ENCODE measurements at regions not wholly inside any gene's neighbourhood (a gene's known extent, or its start where the extent isn't known, plus 50 kb on each side); places are given as distances from the start of the nearest gene placed in this dataset.

DNA sequence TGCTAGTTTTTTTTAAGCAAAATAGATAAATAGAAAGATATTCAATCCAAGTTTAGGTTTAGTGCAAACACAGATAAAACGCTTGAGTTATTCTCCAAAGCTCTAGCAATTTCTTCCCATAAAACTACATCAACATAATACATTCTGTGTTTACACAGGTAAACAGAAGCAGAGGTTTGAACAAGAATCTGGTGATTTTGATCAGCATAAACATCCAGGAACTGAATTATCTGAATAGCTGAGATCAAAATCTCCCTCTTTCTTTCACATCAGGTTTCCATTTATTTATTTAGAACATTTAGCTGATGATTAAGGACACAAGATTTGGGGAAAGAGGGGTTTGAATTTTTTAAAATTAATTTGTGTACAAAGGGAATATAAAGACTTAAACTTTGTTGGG lies 1564.6 kb downstream of the MRPL39 start:
- Histone ChIP-seq H3K9ac (ENCODE audit: low read length) (no peak overlapping the region), H3K27me3 (ENCODE audit: control insufficient read depth, insufficient read depth, low read length) (no peaks in the 10 kb centered on the region), H3K4me1 (ENCODE audit: control insufficient read depth, insufficient read depth, low read length) (no peaks in the 10 kb centered on the region), H3K9me3 (ENCODE audit: control insufficient read depth, insufficient read depth, low read depth, low read length) (no peaks in the 10 kb centered on the region), H3K27ac (ENCODE audit: low read depth, low read length) (no peak overlapping the region), H3K4me3 (ENCODE audit: low read depth, low read length) (no peak overlapping the region), H3K36me3 (ENCODE audit: control insufficient read depth, insufficient read depth, low read length) (no peaks in the 10 kb centered on the region)

DNA sequence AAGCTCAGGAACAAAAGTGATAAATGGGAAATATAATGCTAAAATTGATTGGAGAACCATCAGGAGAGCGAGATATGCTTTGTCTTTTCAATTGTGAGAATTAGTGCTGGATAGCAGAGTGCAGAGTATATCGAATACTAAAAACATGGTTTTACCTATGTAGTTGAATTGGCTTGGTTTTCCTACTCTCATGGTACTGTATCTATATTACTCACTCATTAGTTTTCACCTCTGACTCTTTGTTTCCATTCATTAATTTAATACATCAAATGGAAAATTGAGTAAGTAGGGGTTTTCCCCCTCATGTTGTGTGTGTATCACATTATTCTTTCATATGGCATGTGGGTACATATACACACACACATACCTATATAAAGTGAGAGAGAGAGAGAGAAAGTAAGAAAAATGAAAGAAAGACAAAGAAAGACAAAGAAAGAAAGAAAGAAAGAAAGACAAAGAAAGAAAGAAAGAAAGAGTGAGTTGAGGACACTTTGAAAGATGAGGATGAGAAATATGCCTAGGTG lies 1574.5 kb downstream of the MRPL39 start:
- Histone ChIP-seq H3K9me3 (ENCODE audit: control insufficient read depth, insufficient read depth, low read depth, low read length) (peaks cover 10% of the 10 kb centered on the region; the same call in 1 of the 2 replicates), H3K36me3 (ENCODE audit: control insufficient read depth, insufficient read depth, low read length) (no peaks in the 10 kb centered on the region), H3K27ac (ENCODE audit: low read depth, low read length) (no peak overlapping the region), H3K4me3 (ENCODE audit: low read depth, low read length) (no peak overlapping the region), H3K4me1 (ENCODE audit: control insufficient read depth, insufficient read depth, low read length) (no peaks in the 10 kb centered on the region), H3K27me3 (ENCODE audit: control insufficient read depth, insufficient read depth, low read length) (no peaks in the 10 kb centered on the region), H3K9ac (ENCODE audit: low read length) (no peak overlapping the region)

DNA sequence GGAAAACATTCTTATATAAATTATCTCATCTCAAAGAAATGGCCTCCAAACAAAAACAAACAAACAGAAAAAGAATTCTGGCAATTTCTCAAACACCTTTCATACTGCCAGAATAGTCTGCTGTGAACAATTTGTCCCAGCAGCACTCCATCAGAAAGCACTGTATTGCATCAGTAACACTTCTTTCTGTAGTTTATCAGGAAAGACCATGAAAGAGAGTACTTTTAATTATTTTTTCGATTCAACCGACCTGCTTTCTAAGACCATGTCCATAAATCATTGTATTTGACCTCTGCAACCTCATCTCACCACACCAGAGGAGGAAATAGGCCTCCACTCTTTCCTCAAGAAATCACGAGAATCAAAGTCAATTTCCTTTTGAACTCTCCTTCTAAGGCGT lies 1579.9 kb downstream of the MRPL39 start:
- no peaks in the 10 kb centered on the region for H3K36me3 ChIP-seq (ENCODE audit: control insufficient read depth, insufficient read depth, low read length)
- no peaks in the 10 kb centered on the region for H3K4me1 ChIP-seq (ENCODE audit: control insufficient read depth, insufficient read depth, low read length)
- H3K4me3 ChIP-seq (ENCODE audit: low read depth, low read length): no peak overlapping the region
- no peak overlapping the region for H3K27ac ChIP-seq (ENCODE audit: low read depth, low read length)
- no peaks in the 10 kb centered on the region for H3K27me3 ChIP-seq (ENCODE audit: control insufficient read depth, insufficient read depth, low read length)
- 0 out of 2 replicates have a peak, but pooled peaks cover 2% of the 10 kb centered on the region for H3K9me3 ChIP-seq (ENCODE audit: control insufficient read depth, insufficient read depth, low read depth, low read length)
- H3K9ac ChIP-seq (ENCODE audit: low read length): no peak overlapping the region

DNA sequence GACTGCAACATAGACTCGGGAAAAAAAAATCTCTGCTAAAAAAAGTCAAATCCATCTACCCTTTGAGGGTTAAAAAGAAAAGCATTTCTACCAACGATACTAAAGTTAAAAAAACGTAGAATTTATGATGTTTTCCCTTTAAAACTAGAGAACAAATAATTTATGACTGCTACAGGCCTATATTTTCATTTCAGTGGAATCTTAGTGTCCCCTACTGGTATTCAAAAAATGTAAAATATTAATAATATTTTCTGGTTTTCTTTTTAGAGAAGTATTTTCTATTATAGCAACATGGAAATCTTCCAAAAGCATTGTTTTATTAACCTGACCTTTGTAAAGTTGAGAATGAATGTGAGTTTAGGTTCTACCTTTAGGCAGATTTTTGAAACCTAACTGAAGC lies 1582.2 kb downstream of the MRPL39 start:
- no peaks in the 10 kb centered on the region for H3K4me1 ChIP-seq (ENCODE audit: control insufficient read depth, insufficient read depth, low read length)
- H3K4me3 ChIP-seq (ENCODE audit: low read depth, low read length): no peak overlapping the region
- no peak overlapping the region for H3K9ac ChIP-seq (ENCODE audit: low read length)
- no peaks in the 10 kb centered on the region for H3K36me3 ChIP-seq (ENCODE audit: control insufficient read depth, insufficient read depth, low read length)
- H3K27ac ChIP-seq (ENCODE audit: low read depth, low read length): no peak overlapping the region
- peaks cover 20% of the 10 kb centered on the region for H3K9me3 ChIP-seq (ENCODE audit: control insufficient read depth, insufficient read depth, low read depth, low read length)
- no peaks in the 10 kb centered on the region for H3K27me3 ChIP-seq (ENCODE audit: control insufficient read depth, insufficient read depth, low read length)

DNA sequence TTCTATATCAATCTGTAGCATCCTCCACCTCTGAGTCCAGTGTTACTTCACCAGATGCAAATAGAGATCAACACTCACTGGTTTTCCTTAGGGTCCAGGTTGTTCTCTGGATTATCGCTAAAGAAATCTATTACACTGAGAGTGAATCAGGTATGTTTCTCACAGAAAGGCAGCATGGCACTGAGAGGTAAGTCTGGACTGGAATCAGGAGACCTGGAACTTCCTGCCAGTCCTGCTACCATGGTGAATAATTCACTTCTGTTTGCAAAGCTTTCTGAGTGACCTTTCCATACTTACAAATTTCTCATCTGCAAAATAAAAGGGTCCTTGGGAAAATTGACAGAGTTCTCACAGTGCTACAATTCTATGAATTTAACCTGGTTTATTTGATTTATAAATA lies 1583.3 kb downstream of the MRPL39 start:
- no peaks in the 10 kb centered on the region for H3K4me1 ChIP-seq (ENCODE audit: control insufficient read depth, insufficient read depth, low read length)
- peaks cover 28% of the 10 kb centered on the region for H3K9me3 ChIP-seq (ENCODE audit: control insufficient read depth, insufficient read depth, low read depth, low read length)
- no peak overlapping the region for H3K27ac ChIP-seq (ENCODE audit: low read depth, low read length)
- H3K4me3 ChIP-seq (ENCODE audit: low read depth, low read length): no peak overlapping the region
- H3K9ac ChIP-seq (ENCODE audit: low read length): no peak overlapping the region
- no peaks in the 10 kb centered on the region for H3K36me3 ChIP-seq (ENCODE audit: control insufficient read depth, insufficient read depth, low read length)
- H3K27me3 ChIP-seq (ENCODE audit: control insufficient read depth, insufficient read depth, low read length): no peaks in the 10 kb centered on the region

DNA sequence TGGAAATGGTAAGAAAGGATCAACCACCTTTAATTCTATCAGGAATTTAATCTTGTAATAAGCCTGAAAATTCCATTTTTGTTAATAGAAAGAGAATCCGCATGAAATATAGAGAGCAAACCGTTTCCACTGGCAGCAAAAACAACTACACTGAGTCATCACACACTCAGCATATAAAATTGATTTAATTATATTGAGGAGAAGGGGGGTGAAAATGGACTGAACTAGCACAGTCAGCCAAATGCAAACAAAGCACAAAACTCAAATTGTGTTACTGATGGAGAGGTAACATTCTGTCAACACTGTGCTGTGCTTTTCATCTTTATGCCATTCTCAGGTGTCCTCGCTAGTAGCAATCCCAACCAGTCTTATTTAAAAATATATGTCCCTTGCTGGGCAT lies 1583.9 kb downstream of the MRPL39 start:
- H3K36me3 ChIP-seq (ENCODE audit: control insufficient read depth, insufficient read depth, low read length): no peaks in the 10 kb centered on the region
- H3K9me3 ChIP-seq (ENCODE audit: control insufficient read depth, insufficient read depth, low read depth, low read length): peaks cover 30% of the 10 kb centered on the region
- no peak overlapping the region for H3K4me3 ChIP-seq (ENCODE audit: low read depth, low read length)
- no peaks in the 10 kb centered on the region for H3K4me1 ChIP-seq (ENCODE audit: control insufficient read depth, insufficient read depth, low read length)
- H3K27me3 ChIP-seq (ENCODE audit: control insufficient read depth, insufficient read depth, low read length): no peaks in the 10 kb centered on the region
- no peak overlapping the region for H3K9ac ChIP-seq (ENCODE audit: low read length)
- H3K27ac ChIP-seq (ENCODE audit: low read depth, low read length): no peak overlapping the region

DNA sequence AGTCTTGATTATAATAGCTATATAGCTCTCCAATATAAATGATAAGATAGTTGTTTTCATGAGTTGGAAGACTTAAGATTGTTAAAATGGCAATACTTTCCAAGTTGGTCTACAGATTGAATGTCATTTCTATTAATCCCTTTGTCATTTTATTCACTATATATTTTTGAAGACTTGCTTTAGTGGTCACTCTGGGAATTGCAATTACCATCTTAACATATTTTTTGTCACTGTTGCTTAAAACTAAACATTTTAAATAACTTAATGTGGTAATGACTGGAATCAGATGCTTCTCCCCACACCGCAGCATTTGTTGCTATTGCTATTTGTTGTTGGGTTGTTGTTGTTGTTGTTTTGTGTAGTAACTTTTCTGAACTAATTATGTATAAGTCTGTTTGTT lies 1592.9 kb downstream of the MRPL39 start:
- no peaks in the 10 kb centered on the region for H3K27me3 ChIP-seq (ENCODE audit: control insufficient read depth, insufficient read depth, low read length)
- H3K4me1 ChIP-seq (ENCODE audit: control insufficient read depth, insufficient read depth, low read length): no peaks in the 10 kb centered on the region
- H3K9me3 ChIP-seq (ENCODE audit: control insufficient read depth, insufficient read depth, low read depth, low read length): peaks cover 10% of the 10 kb centered on the region; the same call in 1 of the 2 replicates
- H3K9ac ChIP-seq (ENCODE audit: low read length): no peak overlapping the region
- no peak overlapping the region for H3K27ac ChIP-seq (ENCODE audit: low read depth, low read length)
- H3K36me3 ChIP-seq (ENCODE audit: control insufficient read depth, insufficient read depth, low read length): no peaks in the 10 kb centered on the region
- H3K4me3 ChIP-seq (ENCODE audit: low read depth, low read length): no peak overlapping the region

DNA sequence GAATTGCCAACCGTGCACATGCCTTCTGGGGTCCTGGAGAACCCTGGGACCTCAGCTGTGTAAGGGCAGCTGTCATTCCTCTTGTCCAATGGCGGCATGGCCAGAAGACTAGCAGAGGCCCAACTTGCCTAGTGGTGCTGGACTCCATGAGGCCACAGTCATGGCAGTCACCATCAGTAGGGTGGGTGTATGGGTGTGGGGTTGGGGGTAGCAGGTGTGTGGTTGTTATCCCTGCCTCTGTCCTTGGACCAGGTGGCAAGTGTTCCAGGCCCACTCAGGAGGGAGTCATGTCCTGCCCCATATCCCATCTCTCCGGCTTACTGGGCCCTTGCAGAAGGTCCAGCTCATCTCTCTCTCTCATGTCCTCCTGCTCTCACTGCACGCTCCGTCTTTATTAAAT lies 1596.2 kb downstream of the MRPL39 start:
- Histone ChIP-seq H3K36me3 (ENCODE audit: control insufficient read depth, insufficient read depth, low read length) (no peaks in the 10 kb centered on the region), H3K9me3 (ENCODE audit: control insufficient read depth, insufficient read depth, low read depth, low read length) (peaks cover 5% of the 10 kb centered on the region; the same call in 1 of the 2 replicates), H3K27ac (ENCODE audit: low read depth, low read length) (no peak overlapping the region)

DNA sequence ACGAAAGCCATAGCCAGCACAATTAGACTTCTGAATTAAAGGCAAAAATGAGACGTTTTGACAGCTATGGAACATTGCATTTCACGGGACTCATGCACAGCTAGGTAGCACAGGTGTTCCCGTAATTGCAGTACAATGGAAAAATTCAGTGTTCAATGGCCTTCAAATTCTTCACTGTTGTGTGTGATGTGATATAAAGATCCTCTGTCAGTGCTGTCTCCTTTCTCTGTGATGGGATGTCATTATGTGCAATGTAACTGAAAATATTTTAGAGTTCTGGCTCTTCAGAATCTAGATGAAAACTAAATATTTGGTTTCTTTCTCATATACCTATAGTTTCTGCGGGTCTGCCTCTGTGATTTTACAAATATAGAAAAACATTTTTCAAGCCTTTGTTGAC lies 1599.7 kb downstream of the MRPL39 start:
- Histone ChIP-seq H3K9ac (ENCODE audit: low read length) (no peak overlapping the region), H3K4me3 (ENCODE audit: low read depth, low read length) (no peak overlapping the region), H3K27ac (ENCODE audit: low read depth, low read length) (no peak overlapping the region), H3K9me3 (ENCODE audit: control insufficient read depth, insufficient read depth, low read depth, low read length) (peaks cover 5% of the 10 kb centered on the region; the same call in 1 of the 2 replicates), H3K27me3 (ENCODE audit: control insufficient read depth, insufficient read depth, low read length) (no peaks in the 10 kb centered on the region), H3K4me1 (ENCODE audit: control insufficient read depth, insufficient read depth, low read length) (no peaks in the 10 kb centered on the region), H3K36me3 (ENCODE audit: control insufficient read depth, insufficient read depth, low read length) (no peaks in the 10 kb centered on the region)

More for the DNA sequence above, 1596.2 kb downstream of the MRPL39 start:
- no peaks in the 10 kb centered on the region for H3K4me1 ChIP-seq (ENCODE audit: control insufficient read depth, insufficient read depth, low read length)
- H3K27me3 ChIP-seq (ENCODE audit: control insufficient read depth, insufficient read depth, low read length): no peaks in the 10 kb centered on the region
- no peak overlapping the region for H3K4me3 ChIP-seq (ENCODE audit: low read depth, low read length)
- H3K9ac ChIP-seq (ENCODE audit: low read length): no peak overlapping the region

DNA sequence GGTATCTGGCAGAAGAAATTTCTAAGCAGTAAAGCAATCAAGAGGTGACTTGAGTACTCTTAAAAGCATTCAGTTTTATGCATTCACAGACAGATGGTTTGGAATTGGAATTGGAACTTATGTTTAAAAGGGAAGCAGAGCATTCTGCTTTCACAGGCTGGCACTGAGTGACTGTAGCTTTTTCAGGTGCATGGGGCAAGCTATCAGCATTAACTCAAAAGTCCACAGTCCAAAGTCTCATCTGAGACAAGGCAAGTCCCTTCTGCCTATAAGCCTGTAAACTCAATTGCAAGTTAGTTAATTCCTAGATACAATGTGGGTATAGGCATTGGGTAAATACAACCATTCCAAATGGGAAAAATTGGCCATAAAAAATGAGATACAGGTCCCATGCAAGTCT lies 1620.3 kb downstream of the MRPL39 start:
- Histone ChIP-seq H3K9ac (ENCODE audit: low read length) (no peak overlapping the region), H3K36me3 (ENCODE audit: control insufficient read depth, insufficient read depth, low read length) (no peaks in the 10 kb centered on the region), H3K27me3 (ENCODE audit: control insufficient read depth, insufficient read depth, low read length) (no peaks in the 10 kb centered on the region), H3K4me3 (ENCODE audit: low read depth, low read length) (no peak overlapping the region), H3K27ac (ENCODE audit: low read depth, low read length) (no peak overlapping the region), H3K4me1 (ENCODE audit: control insufficient read depth, insufficient read depth, low read length) (no peaks in the 10 kb centered on the region), H3K9me3 (ENCODE audit: control insufficient read depth, insufficient read depth, low read depth, low read length) (peaks cover 31% of the 10 kb centered on the region; the same call in 1 of the 2 replicates)

DNA sequence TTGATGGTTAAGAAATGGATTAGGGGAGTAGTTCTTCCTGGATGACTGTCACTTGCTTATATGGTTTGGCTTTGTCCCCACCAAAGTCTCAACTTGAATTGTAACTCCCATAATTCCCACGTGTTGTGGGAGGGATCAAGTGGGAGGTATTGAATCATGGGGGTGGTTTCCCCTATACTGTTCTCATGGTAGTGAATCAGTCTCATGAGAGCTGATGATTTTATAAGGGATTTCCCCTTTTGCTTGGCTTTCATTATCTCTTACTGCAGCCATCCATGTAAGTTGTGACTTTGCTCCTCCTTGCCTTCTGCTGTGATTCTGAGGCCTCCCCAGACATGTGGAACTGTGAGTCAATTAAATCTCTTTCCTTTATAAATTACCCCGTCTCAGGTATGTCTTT lies 1621.1 kb downstream of the MRPL39 start:
- H3K27me3 ChIP-seq (ENCODE audit: control insufficient read depth, insufficient read depth, low read length): no peaks in the 10 kb centered on the region
- H3K27ac ChIP-seq (ENCODE audit: low read depth, low read length): no peak overlapping the region
- H3K4me1 ChIP-seq (ENCODE audit: control insufficient read depth, insufficient read depth, low read length): no peaks in the 10 kb centered on the region
- no peak overlapping the region for H3K9ac ChIP-seq (ENCODE audit: low read length)
- H3K9me3 ChIP-seq (ENCODE audit: control insufficient read depth, insufficient read depth, low read depth, low read length): peaks cover 31% of the 10 kb centered on the region; the same call in 1 of the 2 replicates
- H3K36me3 ChIP-seq (ENCODE audit: control insufficient read depth, insufficient read depth, low read length): no peaks in the 10 kb centered on the region
- H3K4me3 ChIP-seq (ENCODE audit: low read depth, low read length): no peak overlapping the region

DNA sequence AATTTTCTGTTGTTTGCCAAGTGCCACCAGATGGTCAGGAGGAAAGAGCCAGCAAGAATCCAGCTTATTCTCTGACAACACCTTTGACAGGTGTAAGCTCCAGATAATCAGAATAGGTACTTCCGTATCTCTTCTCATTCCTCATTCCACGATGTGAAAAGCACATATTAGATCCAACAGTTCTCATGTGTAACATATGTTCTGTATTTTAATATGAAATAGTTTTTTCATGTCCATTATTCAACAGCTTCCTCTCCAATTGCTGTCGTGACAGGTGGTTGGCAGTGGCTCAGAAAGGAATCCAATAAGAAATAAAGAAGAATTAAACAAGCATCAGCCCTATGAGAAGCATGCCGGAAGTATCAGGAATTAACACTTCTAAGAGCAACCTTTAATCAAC lies 1624.7 kb downstream of the MRPL39 start:
- no peak overlapping the region for H3K4me3 ChIP-seq (ENCODE audit: low read depth, low read length)
- peaks cover 31% of the 10 kb centered on the region; the same call in 1 of the 2 replicates for H3K9me3 ChIP-seq (ENCODE audit: control insufficient read depth, insufficient read depth, low read depth, low read length)
- no peak overlapping the region for H3K9ac ChIP-seq (ENCODE audit: low read length)
- H3K27me3 ChIP-seq (ENCODE audit: control insufficient read depth, insufficient read depth, low read length): no peaks in the 10 kb centered on the region
- no peaks in the 10 kb centered on the region for H3K36me3 ChIP-seq (ENCODE audit: control insufficient read depth, insufficient read depth, low read length)
- no peaks in the 10 kb centered on the region for H3K4me1 ChIP-seq (ENCODE audit: control insufficient read depth, insufficient read depth, low read length)
- no peak overlapping the region for H3K27ac ChIP-seq (ENCODE audit: low read depth, low read length)

All from HUES6 (cell line).